ENCODE measurements at regions not wholly inside any gene's neighbourhood (a gene's known extent, or its start where the extent isn't known, plus 50 kb on each side); places are given as distances from the start of the nearest gene placed in this dataset.

DNA sequence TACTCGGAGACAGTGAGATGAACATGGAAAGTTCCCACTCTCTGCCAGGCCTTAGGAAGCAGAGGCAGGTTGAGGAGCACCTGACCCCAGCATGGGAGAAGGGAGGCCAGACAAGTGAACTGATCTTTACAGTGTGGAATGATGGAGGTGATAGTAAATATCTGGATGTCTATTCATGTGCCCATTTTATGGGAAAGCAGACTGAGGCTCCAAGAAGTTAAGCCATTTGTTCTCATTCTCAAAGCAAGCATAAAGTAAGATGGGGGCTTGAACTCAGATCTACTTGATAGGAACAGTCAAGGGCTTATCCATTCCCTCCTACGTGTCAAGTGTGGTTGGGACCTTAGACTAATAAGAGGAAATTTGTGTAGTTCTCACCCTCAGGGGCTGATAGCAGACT lies 461.5 kb downstream of the MN1 start:
- Histone ChIP-seq H3K4me3 (replicated peaks in 1 of 3) (no peak overlapping the region), H3K4me1 (peaks cover 7 to 11% of the 10 kb centered on the region in 2 donors), H3K9me3 (no peaks in the 10 kb centered on the region), H3K27ac (no peak overlapping the region), H3K36me3 (no peaks in the 10 kb centered on the region), H3K27me3 (no peaks in the 10 kb centered on the region)
- intact Hi-C loops (cut with DNase I), result no loop called here
- TF ChIP-seq POLR2A (IDR thresholded peaks at IDR 0.05), result no peak
- TF ChIP-seq, protein P1, sequence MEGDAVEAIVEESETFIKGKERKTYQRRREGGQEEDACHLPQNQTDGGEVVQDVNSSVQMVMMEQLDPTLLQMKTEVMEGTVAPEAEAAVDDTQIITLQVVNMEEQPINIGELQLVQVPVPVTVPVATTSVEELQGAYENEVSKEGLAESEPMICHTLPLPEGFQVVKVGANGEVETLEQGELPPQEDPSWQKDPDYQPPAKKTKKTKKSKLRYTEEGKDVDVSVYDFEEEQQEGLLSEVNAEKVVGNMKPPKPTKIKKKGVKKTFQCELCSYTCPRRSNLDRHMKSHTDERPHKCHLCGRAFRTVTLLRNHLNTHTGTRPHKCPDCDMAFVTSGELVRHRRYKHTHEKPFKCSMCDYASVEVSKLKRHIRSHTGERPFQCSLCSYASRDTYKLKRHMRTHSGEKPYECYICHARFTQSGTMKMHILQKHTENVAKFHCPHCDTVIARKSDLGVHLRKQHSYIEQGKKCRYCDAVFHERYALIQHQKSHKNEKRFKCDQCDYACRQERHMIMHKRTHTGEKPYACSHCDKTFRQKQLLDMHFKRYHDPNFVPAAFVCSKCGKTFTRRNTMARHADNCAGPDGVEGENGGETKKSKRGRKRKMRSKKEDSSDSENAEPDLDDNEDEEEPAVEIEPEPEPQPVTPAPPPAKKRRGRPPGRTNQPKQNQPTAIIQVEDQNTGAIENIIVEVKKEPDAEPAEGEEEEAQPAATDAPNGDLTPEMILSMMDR (IDR thresholded peaks at IDR 0.05), result no peak
- DNase-seq, result no peak
- 92 to 94% methylated on average over 2 of the region's 2 CpGs for WGBS, 2 donors

DNA sequence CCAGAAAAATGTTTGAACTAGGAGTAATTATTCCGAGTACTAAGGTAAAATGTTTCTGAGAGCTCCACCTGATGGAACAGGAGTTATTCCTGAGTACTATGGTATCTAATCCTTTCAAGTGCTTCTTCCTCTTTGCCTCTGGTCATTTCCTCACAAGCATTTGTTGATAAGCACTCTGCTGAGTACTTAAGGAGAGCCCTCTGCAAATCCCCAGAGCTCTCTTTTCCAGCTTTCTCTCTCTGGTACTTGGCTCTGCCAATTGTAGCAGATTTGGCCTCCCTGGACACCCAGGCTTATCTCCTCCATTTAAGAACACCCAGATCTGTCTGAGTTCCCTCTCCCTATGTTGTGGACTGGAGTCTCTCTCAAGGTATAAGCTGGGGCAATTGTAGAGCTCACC lies 457.0 kb downstream of the MN1 start:
- peak overlapping the region; percentile 75 to 86 (median 84) for H3K27ac ChIP-seq
- peak; percentile 16 to 27 for DNase-seq
- 26 to 40% methylated on average over 1 of the region's 1 CpG for WGBS, 2 donors
- intact Hi-C loops (cut with DNase I), result no loop called here
- H3K4me3 ChIP-seq (replicated peaks in 1 of 3), result no peak overlapping the region
- H3K9me3 ChIP-seq, result no peaks in the 10 kb centered on the region
- H3K36me3 ChIP-seq, result no peaks in the 10 kb centered on the region
- H3K4me1 ChIP-seq, result peaks cover 39 to 48% of the 10 kb centered on the region in 2 donors
- H3K27me3 ChIP-seq, result no peaks in the 10 kb centered on the region
- TF ChIP-seq, protein P1 (IDR thresholded peaks at IDR 0.05), result no peak
- TF ChIP-seq POLR2A (IDR thresholded peaks at IDR 0.05), result peak in 1 of 2 donors; percentile 8

DNA sequence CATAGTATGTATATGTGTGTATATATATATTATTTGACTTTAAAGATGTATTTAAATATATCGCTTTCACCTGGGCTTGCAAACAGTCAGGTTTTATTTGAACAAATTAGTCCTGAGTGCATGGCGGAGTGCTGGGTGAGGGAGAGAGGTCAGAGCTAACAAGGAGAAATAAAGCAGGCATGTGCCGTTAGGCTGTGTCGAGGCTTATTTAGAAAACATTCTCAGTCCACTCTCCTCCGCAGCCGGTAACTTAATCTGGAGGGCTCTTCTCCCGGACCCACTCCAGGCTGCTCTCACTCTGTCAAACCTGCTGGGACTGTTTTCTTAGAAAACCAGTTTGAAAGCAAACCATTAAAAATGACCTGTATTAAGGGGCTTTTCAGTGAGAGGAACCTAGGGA lies 455.9 kb downstream of the MN1 start:
- TF ChIP-seq, protein P1 (IDR thresholded peaks at IDR 0.05), result no peak
- TF ChIP-seq POLR2A (IDR thresholded peaks at IDR 0.05), result peak in 1 of 2 donors; percentile 2

DNA sequence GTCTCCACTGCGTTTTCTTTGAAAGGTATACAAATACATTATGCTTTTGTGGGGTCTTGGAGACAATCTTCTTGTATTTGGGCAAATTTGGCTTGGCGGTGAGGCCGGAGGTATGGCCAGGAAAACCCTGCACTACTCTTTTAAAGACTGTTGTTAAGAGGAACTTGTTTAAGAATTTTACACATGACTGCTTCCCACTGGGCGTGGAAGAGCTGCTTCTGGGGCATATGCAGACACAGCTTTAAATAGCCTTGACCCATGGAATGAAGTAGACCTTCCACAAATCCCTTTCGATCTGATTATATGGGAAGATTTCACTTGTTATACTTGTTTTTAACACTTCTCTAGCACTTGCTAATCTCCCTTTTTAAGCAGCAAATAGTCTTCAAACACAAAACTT lies 453.6 kb downstream of the MN1 start:
- Histone ChIP-seq H3K4me1 (peaks cover 39 to 48% of the 10 kb centered on the region in 2 donors), H3K36me3 (no peaks in the 10 kb centered on the region), H3K4me3 (replicated peaks in 1 of 3) (no peak overlapping the region), H3K27me3 (no peaks in the 10 kb centered on the region), H3K27ac (peak overlapping the region; percentile 84 to 86 (median 85)), H3K9me3 (no peaks in the 10 kb centered on the region)
- DNase-seq, result peak; percentile 78 to 81
- intact Hi-C loops (cut with DNase I), result no loop called here
- WGBS, 2 donors, result 34 to 44% methylated on average over 5 of the region's 5 CpGs
- TF ChIP-seq, protein P1 (IDR thresholded peaks at IDR 0.05), result no peak
- peak in 1 of 2 donors; percentile 18 for TF ChIP-seq POLR2A (IDR thresholded peaks at IDR 0.05)

More for the DNA sequence above, 455.9 kb downstream of the MN1 start:
- Histone ChIP-seq H3K9me3 (no peaks in the 10 kb centered on the region), H3K4me3 (replicated peaks in 1 of 3) (no peak overlapping the region), H3K4me1 (peaks cover 39 to 48% of the 10 kb centered on the region in 2 donors), H3K36me3 (no peaks in the 10 kb centered on the region), H3K27me3 (no peaks in the 10 kb centered on the region), H3K27ac (peak overlapping the region; percentile 84 to 86 (median 85))
- intact Hi-C loops (cut with DNase I), result no loop called here
- DNase-seq, result peak; percentile 85 to 86
- 26 to 40% methylated on average over 7 of the region's 7 CpGs for WGBS, 2 donors

DNA sequence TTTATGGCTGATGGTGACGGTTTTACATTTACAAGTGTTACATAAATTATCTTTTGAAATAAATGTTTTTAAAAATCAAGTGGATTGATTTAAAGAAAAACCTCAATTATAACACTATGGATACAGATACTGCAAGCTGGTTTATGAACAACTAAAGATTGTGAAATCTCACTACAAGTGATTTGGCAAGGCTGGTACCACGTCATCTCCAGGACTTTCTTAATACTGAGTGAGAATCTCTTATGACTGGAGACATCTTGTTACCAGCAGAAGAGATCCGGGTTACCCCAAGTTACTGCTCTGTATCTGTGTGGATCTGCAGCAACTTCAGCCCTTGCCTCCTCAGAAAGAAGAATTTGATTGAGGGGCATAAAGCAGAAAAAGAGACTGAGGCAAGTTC lies 452.9 kb downstream of the MN1 start:
- WGBS, 2 donors, result 50 to 57% methylated on average over 3 of the region's 3 CpGs
- intact Hi-C loops (cut with DNase I), result no loop called here
- Histone ChIP-seq H3K9me3 (no peaks in the 10 kb centered on the region), H3K4me1 (peaks cover 39 to 48% of the 10 kb centered on the region in 2 donors), H3K36me3 (no peaks in the 10 kb centered on the region), H3K4me3 (replicated peaks in 1 of 3) (no peak overlapping the region), H3K27me3 (no peaks in the 10 kb centered on the region), H3K27ac (peak overlapping the region; percentile 84 to 86 (median 85))
- peak; percentile 36 for DNase-seq
- TF ChIP-seq POLR2A (IDR thresholded peaks at IDR 0.05), result no peak
- TF ChIP-seq, protein P1 (IDR thresholded peaks at IDR 0.05), result no peak
